Spleen (tissue), 11 donors: ENCODE measurements at regions not wholly inside any gene's neighbourhood (a gene's known extent, or its start where the extent isn't known, plus 50 kb on each side); places are given as distances from the start of the nearest gene placed in this dataset.

Experiments
- DNase-seq: peaks from one replicate; pipeline ENCODE4 v3.0.0-alpha.2; 2020
- H3K27ac ChIP-seq, 8 donors: fragments of 200-600 bp; sonication (generic) in 7 of 8; 1 replicate in 4 of 8; 2 replicates in 4 of 8; pipeline versions ENCODE4 v1.5.0 to v1.8.0; 2016 to 2021; ENCODE audit warnings: inconsistent platforms in 4 of 8, mild to moderate bottlenecking in 4 of 8, moderate library complexity in 1 of 8
- H3K27me3 ChIP-seq, 7 donors: fragments of 200-600 bp; sonication (generic) in 6 of 7; replicated peaks in 1 of 7; 1 replicate in 4 of 7; 2 replicates in 3 of 7; pipeline versions ENCODE4 v1.5.0 to v1.8.0; 2016 to 2021; ENCODE audit warnings: inconsistent platforms in 3 of 7, mild to moderate bottlenecking in 1 of 7
- H3K36me3 ChIP-seq, 6 donors: fragments of 200-600 bp; sonication (generic) in 5 of 6; 1 replicate in 4 of 6; 2 replicates in 2 of 6; pipeline versions ENCODE4 v1.5.0 to v1.8.0; 2016 to 2021; ENCODE audit warnings: inconsistent platforms in 2 of 6
- H3K4me1 ChIP-seq, 6 donors: fragments of 200-600 bp; sonication (generic) in 5 of 6; 1 replicate in 3 of 6; 2 replicates in 3 of 6; pipeline versions ENCODE4 v1.5.0 to v1.8.0; 2016 to 2021; ENCODE audit warnings: inconsistent platforms in 3 of 6
- H3K4me3 ChIP-seq, 8 donors: fragments of 200-600 bp; sonication (generic) in 7 of 8; 1 replicate in 4 of 8; 2 replicates in 4 of 8; pipeline versions ENCODE4 v1.5.0 to v1.8.0; 2016 to 2021; ENCODE audit warnings: inconsistent platforms in 4 of 8, mild to moderate bottlenecking in 4 of 8, moderate library complexity in 2 of 8
- H3K9me3 ChIP-seq, 8 donors: fragments of 200-600 bp; sonication (generic) in 7 of 8; 1 replicate in 4 of 8; 2 replicates in 4 of 8; pipeline versions ENCODE4 v1.5.0 to v1.8.0; 2016 to 2021; ENCODE audit warnings: inconsistent platforms in 4 of 8
- CTCF ChIP-seq, 11 experiments: fragments of 200-600 bp in 7 of 11; fragments of 450-650 bp in 4 of 11; sonication (generic) in 4 of 11; IDR thresholded peaks in 8 of 11; conservative IDR thresholded peaks in 3 of 11; 1 replicate in 7 of 11; 2 replicates in 4 of 11; pipeline versions ENCODE4 v1.4.0 to v1.8.0; 2016 to 2021; ENCODE audit warnings: antibody characterized with exemption in 11 of 11, inconsistent platforms in 4 of 11, mild to moderate bottlenecking in 1 of 11
- POLR2A ChIP-seq, 3 donors: fragments of 450-650 bp; IDR thresholded peaks; one replicate each; pipeline ENCODE4 v1.5.1; 2017; ENCODE audit warnings: antibody characterized with exemption in 3 of 3, mild to moderate bottlenecking in 1 of 3
- POLR2AphosphoS5 ChIP-seq, 3 donors: sonication (generic); formaldehyde crosslinking; IDR thresholded peaks; one replicate each; pipeline ENCODE4 v1.5.1; 2017; ENCODE audit warnings: antibody characterized with exemption in 3 of 3
- WGBS, 5 donors: extraction: QIAGEN DNeasy Blood & Tissue Kit in 3 of 5; methylation state at CpG; one replicate each; pipeline versions ENCODE4 v1.1.5 to v1.1.7; 2013 to 2018; 5-methylcytosine and 5-hydroxymethylcytosine counted together
- intact Hi-C: fragments of 100-400 bp; cut with DNase I; formaldehyde crosslinking; loops from one replicate; pipeline ENCODE4 v1.15.0; 2023; ENCODE audit warnings: low total_unique reads
- donor health status: healthy with polysubstance abuse.
- donor health status: DM: no; HTN: no; CAD: no; lungs with moderate emphysema.
- donor health status: DM: no; HTN: no; CAD: no.
- donor health status: Bipolar disorder and iron deficiency.
- donor health status: healthy.
- donor health status: DM: no; HTN: no; CAD: no.
- donor health status: DM: yes; HTN: yes; CAD: no.

- WGBS, 5 donors, result 90 to 97% (median 95%) methylated on average over 3 of the region's 3 CpGs
- peaks cover under 1 to 40% (median 16%) of the 10 kb centered on the region in 6 donors for H3K4me1 ChIP-seq
- no peak overlapping the region for H3K4me3 ChIP-seq
- H3K27me3 ChIP-seq, result no peaks in the 10 kb centered on the region
- H3K9me3 ChIP-seq, result no peaks in the 10 kb centered on the region
- intact Hi-C loops, result no loop called here
- no peak overlapping the region for H3K27ac ChIP-seq
- no peak for TF ChIP-seq POLR2AphosphoS5 (IDR thresholded peaks at IDR 0.05)
- TF ChIP-seq POLR2A (IDR thresholded peaks at IDR 0.05), result no peak
- TF ChIP-seq CTCF (IDR thresholded peaks at IDR 0.05 in 8 of 11, conservative IDR thresholded peaks at IDR 0.05 in 3 of 11), result no peak
- no peaks in the 10 kb centered on the region for H3K36me3 ChIP-seq
- no peak for DNase-seq
Measured at GRCh38 chr1:39139723-39140360, 64.7 kb upstream of the MACF1 start.

GRCh38 chr1:39141925-39142324 is 62.6 kb upstream of the MACF1 start:
- TF ChIP-seq POLR2A (IDR thresholded peaks at IDR 0.05) (no peak), POLR2AphosphoS5 (IDR thresholded peaks at IDR 0.05) (peak in 1 of 3 donors; percentile 11), CTCF (IDR thresholded peaks at IDR 0.05 in 8 of 11, conservative IDR thresholded peaks at IDR 0.05 in 3 of 11) (no peak)
- Histone ChIP-seq H3K27me3 (no peaks in the 10 kb centered on the region), H3K27ac (peak overlapping the region in 4 of 8 donors; percentile 21 to 50 (median 42)), H3K4me3 (no peak overlapping the region), H3K4me1 (peaks cover 0 to 37% (median 15%) of the 10 kb centered on the region in 6 donors), H3K9me3 (no peaks in the 10 kb centered on the region), H3K36me3 (no peaks in the 10 kb centered on the region)
- intact Hi-C loops, result no loop called here
- WGBS, 5 donors, result 71 to 85% (median 82%) methylated on average over 1 of the region's 1 CpG
- no peak for DNase-seq

GRCh38 chr1:39142401-39143060 is 62.0 kb upstream of the MACF1 start:
- 78 to 88% (median 81%) methylated on average over 3 of the region's 3 CpGs for WGBS, 5 donors
- DNase-seq, result no peak
- TF ChIP-seq POLR2A (IDR thresholded peaks at IDR 0.05) (no peak), POLR2AphosphoS5 (IDR thresholded peaks at IDR 0.05) (no peak), CTCF (IDR thresholded peaks at IDR 0.05 in 8 of 11, conservative IDR thresholded peaks at IDR 0.05 in 3 of 11) (no peak)
- H3K4me3 ChIP-seq, result no peak overlapping the region
- intact Hi-C loops, result no loop called here
- no peaks in the 10 kb centered on the region for H3K9me3 ChIP-seq
- H3K4me1 ChIP-seq, result peaks cover 0 to 37% (median 15%) of the 10 kb centered on the region in 6 donors
- H3K27me3 ChIP-seq, result no peaks in the 10 kb centered on the region
- H3K27ac ChIP-seq, result peak overlapping the region in 5 of 8 donors; percentile 15 to 50 (median 41)
- no peaks in the 10 kb centered on the region for H3K36me3 ChIP-seq

GRCh38 chr1:39144924-39145323 is 59.6 kb upstream of the MACF1 start:
- Histone ChIP-seq H3K4me3 (no peak overlapping the region), H3K27ac (no peak overlapping the region), H3K4me1 (peaks cover 0 to 34% (median 16%) of the 10 kb centered on the region in 6 donors), H3K27me3 (no peaks in the 10 kb centered on the region), H3K9me3 (no peaks in the 10 kb centered on the region), H3K36me3 (no peaks in the 10 kb centered on the region)
- WGBS, 5 donors, result 87 to 93% (median 92%) methylated on average over 3 of the region's 3 CpGs
- intact Hi-C loops, result no loop called here
- no peak for TF ChIP-seq POLR2A (IDR thresholded peaks at IDR 0.05)
- no peak for TF ChIP-seq CTCF (IDR thresholded peaks at IDR 0.05 in 8 of 11, conservative IDR thresholded peaks at IDR 0.05 in 3 of 11)
- TF ChIP-seq POLR2AphosphoS5 (IDR thresholded peaks at IDR 0.05), result no peak
- DNase-seq, result no peak
